GM18861 (cell line): ENCODE measurements at regions not wholly inside any gene's neighbourhood (a gene's known extent, or its start where the extent isn't known, plus 50 kb on each side); places are given as distances from the start of the nearest gene placed in this dataset.

ENCODE experiments used
- ATAC-seq: cut with Tn5 transposase; IDR thresholded peaks from one replicate; pipeline ENCODE4 v1.9.1; 2021; ENCODE audit not compliant: unreplicated experiment

DNA sequence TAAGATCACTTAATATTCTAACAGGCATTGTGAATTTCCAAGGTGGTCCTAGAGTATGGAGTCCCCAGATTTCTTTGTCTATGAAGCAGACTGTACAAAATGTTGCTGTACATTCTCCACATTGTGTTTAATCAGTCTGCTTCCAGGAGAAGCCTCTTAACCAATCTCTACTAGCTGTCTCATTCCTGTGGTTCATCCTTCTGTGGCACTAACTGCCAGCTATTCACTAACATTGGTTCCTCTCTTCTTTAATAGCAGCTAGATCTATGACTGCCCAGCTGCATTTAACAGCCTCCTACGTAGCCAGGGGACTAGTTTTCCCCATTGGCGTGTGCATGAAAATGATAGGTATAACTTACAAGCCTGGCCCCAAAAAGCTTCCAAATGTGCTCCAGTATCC, 395.4 kb downstream of the SAMD5 start:
- ATAC-seq: no peak

DNA sequence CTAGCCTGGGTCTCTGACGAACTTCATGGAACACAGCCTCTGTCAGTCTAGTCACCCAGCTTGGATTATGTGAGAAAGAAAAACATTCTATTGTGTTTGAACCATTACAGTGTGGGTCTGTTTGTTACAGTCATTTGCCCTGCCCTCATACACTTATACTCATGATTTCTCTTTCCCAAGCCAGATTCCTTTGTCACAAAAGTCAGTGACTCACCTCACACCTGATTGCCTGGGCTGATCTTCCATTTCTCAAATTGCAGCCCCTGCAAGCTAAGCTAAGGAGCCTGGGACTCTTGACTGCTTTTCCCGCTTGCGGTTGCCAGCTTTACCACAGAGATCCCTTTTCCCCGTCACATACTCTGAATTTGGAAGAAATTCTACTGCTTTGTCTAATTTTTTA, 395.9 kb downstream of the SAMD5 start:
- ATAC-seq: no peak

DNA sequence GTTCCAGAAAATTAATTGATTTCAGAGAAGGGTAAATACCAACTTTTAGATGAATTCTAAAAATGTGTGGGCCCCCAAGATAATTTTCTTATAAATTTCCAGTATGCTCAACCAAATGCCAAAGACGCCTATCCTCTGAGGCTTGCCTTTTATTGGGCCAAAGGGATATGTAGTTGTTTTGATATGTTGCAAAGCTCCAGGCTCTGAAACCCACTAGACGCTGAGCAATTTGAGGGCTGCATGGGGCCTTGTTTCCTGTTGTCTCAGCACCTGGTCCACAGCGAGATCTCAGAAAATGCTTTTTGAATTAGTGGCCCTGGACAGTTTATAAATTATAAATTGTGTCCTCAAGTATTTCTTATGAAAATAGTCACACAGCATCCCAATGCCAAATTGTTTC, 397.2 kb downstream of the SAMD5 start:
- ATAC-seq: no peak

GRCh38 chr6:147906361-147906760, 397.9 kb downstream of the SAMD5 start:
- ATAC-seq: no peak

DNA sequence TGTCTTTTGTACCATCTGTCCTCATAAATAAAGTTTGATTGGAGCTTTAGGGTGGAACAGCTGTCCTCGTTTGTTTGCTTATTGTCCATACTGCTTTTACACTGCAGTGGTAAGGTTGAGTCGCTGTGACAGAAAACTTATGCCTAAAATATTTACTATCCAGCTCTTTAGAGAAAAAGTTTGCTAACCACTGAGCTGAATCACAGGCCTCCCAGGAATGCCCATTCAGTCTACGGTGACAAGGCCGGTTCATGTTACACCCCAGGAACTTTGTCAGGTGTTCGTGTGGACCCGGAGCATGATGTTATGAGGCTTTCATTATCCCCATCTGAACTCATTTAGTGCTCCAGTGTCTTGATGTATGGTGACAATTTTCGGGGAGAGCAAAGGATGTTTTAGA, 401.1 kb downstream of the SAMD5 start:
- ATAC-seq: no peak

- no peak for ATAC-seq
Measured at GRCh38 chr6:147910281-147910680, 401.8 kb downstream of the SAMD5 start.

GRCh38 chr6:147911057-147911456, 402.6 kb downstream of the SAMD5 start:
- ATAC-seq: no peak

- ATAC-seq: no peak
Measured at GRCh38 chr6:147911686-147912085, 403.2 kb downstream of the SAMD5 start.

- ATAC-seq: no peak
Measured at GRCh38 chr6:147922799-147923198, 414.3 kb downstream of the SAMD5 start.

DNA sequence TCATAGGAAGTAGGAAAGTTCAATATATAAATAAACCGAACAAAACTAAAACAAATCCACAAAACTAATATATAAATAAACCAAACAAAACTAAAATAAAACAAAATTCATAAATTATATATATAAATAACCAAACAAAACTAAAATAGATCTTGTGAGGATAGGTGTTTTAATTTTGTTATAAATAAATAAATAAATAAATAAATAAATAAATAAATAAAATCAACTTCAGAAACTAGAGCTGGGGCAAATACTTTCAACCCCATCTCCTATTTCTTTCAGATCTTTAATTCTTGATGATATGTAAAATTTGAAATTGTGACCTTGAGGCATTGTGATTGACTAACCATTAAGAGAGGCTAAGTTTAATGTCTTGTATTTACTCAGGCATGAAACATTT, 416.1 kb downstream of the SAMD5 start:
- no peak for ATAC-seq

- no peak for ATAC-seq
Measured at GRCh38 chr6:147925826-147926225, 416.8 kb upstream of the SASH1 start.

- no peak for ATAC-seq
Measured at GRCh38 chr6:147930745-147931144, 411.9 kb upstream of the SASH1 start.

- ATAC-seq: no peak
Measured at GRCh38 chr6:147933224-147933623, 409.4 kb upstream of the SASH1 start.

DNA sequence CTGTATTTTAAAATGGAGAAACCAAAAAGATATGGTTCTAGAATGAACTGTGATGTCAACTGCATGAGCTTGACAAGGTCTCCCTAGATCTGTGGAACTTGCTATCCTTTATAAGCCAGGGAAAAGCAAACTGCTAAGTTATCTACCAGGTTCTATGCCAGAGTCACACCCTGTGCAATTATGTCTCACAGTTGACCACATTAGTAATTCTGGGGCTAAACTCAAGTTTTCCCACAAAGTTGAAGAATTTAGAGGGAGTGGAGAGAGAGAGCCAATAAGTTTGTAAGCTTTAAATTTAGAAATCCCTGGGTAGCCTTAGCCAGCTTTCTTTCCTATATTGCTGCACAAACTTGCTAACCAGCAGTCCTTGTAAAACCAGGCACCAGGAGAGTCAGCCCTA, 407.0 kb upstream of the SASH1 start:
- no peak for ATAC-seq

DNA sequence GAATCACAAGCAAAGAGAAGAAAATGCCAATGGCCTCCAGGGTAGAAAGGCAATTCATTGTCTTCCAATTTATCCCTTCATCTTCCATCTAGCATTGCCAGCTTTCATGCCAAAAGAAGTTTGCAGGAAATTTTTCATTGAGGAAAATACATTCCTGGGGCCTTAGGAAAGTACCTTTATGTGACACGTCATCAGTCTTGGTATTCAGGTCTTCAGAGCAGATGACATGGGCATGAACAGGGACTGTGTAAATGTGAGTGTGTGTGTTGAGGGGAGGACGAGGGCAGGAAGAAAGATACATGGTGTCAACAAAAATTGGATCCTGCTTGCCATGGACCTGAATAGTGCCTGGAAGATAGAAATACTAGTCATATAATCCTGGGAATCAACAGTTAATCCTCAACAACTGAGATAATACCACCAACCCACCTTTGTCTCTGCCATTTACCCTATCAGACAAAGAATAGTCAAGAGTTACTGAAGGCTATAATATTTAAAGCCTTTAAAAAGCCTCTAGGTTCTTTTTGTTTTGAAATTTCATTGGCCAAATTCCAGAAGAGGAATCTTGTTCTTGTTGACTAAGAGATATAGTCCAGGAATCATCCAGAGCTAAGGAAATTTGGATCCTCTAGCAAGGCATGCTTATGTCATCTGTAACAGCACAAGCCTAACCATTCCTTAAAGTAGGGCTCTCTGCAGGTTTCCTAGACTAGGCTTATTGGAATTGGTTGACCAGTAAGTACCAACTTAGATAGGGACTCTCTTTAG, 405.8 kb upstream of the SASH1 start:
- ATAC-seq: no peak

- no peak for ATAC-seq
Measured at GRCh38 chr6:147941143-147941542, 401.5 kb upstream of the SASH1 start.

GRCh38 chr6:147942363-147942762, 400.3 kb upstream of the SASH1 start:
- no peak for ATAC-seq

- ATAC-seq: no peak
Measured at GRCh38 chr6:147944122-147944521, 398.5 kb upstream of the SASH1 start.

- no peak for ATAC-seq
Measured at GRCh38 chr6:147947521-147947920, 395.1 kb upstream of the SASH1 start.

DNA sequence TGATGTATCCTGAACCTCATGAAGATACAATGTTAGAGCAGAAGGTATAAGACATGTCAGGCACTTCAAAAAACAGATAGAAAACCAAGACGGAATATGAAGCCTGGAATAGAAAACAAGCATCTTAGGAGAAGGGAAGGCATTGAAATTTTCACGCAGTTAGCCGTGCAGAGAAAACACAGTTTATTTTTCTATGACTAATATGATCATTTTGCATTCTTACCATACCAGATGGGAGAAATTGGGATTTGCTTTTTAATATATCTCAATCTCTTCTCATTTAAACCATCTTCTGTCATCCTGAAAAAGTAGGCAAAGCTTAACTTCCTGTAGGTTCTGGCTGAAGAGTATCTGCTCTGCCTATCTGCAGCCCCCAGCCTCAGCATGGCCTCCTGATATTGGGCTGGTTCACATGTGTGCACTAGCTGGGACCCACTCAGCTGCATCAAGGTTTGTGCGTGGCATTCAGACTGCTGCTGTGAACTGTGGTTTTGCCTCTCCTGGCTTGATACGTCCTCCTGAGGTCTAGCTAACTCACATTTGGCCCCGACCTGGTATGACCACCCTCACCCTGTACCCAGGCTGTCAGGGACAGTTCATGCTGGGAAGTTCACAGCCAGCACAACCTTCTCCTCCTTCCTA, 392.5 kb upstream of the SASH1 start:
- no peak for ATAC-seq

GRCh38 chr6:147950623-147950987, 392.0 kb upstream of the SASH1 start:
- ATAC-seq: no peak

DNA sequence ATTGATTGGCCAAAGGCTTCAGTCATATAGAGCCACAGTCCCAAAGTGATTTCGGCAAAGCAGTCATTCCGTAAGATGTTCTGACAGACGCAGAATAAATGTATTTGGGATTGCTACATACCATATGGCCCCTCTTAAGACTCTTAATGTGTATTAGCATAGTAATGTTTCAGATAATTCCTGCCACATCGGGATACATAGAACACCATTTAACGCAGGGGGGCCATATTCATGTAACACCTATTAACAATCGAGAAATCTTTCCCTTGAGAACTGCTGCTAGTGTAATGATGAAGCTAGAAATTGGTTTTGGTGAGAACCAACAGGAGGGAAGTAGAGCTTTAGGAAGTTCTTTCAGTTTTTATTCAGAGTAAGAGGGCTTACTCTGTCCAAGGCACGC, 390.9 kb upstream of the SASH1 start:
- ATAC-seq: no peak

DNA sequence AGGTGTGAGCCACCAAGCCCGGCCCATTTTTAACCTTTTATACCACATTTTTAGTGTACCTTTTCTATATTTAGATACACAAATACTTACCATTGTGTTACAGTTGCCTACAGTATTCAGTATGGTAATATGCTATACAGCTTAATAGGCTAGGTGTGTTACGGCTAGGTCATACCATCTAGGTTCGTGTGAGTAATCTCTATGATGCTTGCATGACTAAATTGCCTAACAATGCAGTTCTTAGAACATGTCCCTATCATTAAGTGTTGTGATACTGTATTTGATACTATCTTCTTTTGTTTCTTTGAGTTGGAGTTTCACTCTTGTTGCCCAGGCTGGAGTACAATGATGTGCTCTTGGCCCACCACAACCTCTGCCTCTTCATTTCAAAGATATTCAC, 387.7 kb upstream of the SASH1 start:
- ATAC-seq: no peak
